ENCODE measurements at regions not wholly inside any gene's neighbourhood (a gene's known extent, or its start where the extent isn't known, plus 50 kb on each side); places are given as distances from the start of the nearest gene placed in this dataset.

- no peak for DNase-seq (ENCODE audit: low spot score in 2 of 2)
- H3K4me1 ChIP-seq, result no peaks in the 10 kb centered on the region
- H3K9me3 ChIP-seq, result no peaks in the 10 kb centered on the region
- no peaks in the 10 kb centered on the region for H3K27me3 ChIP-seq
- TF ChIP-seq CTCF (IDR thresholded peaks at IDR 0.05) (no peak), POLR2A (IDR thresholded peaks at IDR 0.05) (no peak), POLR2AphosphoS5 (IDR thresholded peaks at IDR 0.05) (no peak)
- no peak overlapping the region for H3K4me3 ChIP-seq
- H3K36me3 ChIP-seq, result no peaks in the 10 kb centered on the region
- H3K27ac ChIP-seq, result no peak overlapping the region
- intact Hi-C loops (cut with DNase I; ENCODE audit: low total_unique reads), result no loop called here
Measured at GRCh38 chr5:85784746-85785145, 833.0 kb upstream of the COX7C start.

- no peak for DNase-seq (ENCODE audit: low spot score in 2 of 2)
- no peaks in the 10 kb centered on the region for H3K4me1 ChIP-seq
- intact Hi-C loops (cut with DNase I; ENCODE audit: low total_unique reads), result no loop called here
- no peak overlapping the region for H3K27ac ChIP-seq
- H3K9me3 ChIP-seq, result peaks cover 0 to 3% of the 10 kb centered on the region in 2 donors
- no peak for TF ChIP-seq POLR2AphosphoS5 (IDR thresholded peaks at IDR 0.05)
- no peak for TF ChIP-seq POLR2A (IDR thresholded peaks at IDR 0.05)
- TF ChIP-seq CTCF (IDR thresholded peaks at IDR 0.05), result no peak
- H3K4me3 ChIP-seq, result no peak overlapping the region
- no peaks in the 10 kb centered on the region for H3K27me3 ChIP-seq
- H3K36me3 ChIP-seq, result no peaks in the 10 kb centered on the region
Measured at GRCh38 chr5:85813146-85813545, 804.6 kb upstream of the COX7C start.

GRCh38 chr5:85814596-85814995, 803.1 kb upstream of the COX7C start:
- H3K27ac ChIP-seq, result no peak overlapping the region
- intact Hi-C loops (cut with DNase I; ENCODE audit: low total_unique reads), result no loop called here

GRCh38 chr5:85823462-85824426, 794.0 kb upstream of the COX7C start:
- H3K9me3 ChIP-seq, result no peaks in the 10 kb centered on the region
- DNase-seq (ENCODE audit: low spot score in 2 of 2), result no peak
- intact Hi-C loops (cut with DNase I; ENCODE audit: low total_unique reads), result no loop called here

More at GRCh38 chr5:85814596-85814995, 803.1 kb upstream of the COX7C start:
- no peaks in the 10 kb centered on the region for H3K27me3 ChIP-seq
- DNase-seq (ENCODE audit: low spot score in 2 of 2), result no peak
- H3K36me3 ChIP-seq, result no peaks in the 10 kb centered on the region
- no peaks in the 10 kb centered on the region for H3K4me1 ChIP-seq
- H3K4me3 ChIP-seq, result no peak overlapping the region
- TF ChIP-seq POLR2A (IDR thresholded peaks at IDR 0.05) (no peak), POLR2AphosphoS5 (IDR thresholded peaks at IDR 0.05) (no peak), CTCF (IDR thresholded peaks at IDR 0.05) (no peak)
- peaks cover 0 to 3% of the 10 kb centered on the region in 2 donors for H3K9me3 ChIP-seq

More at GRCh38 chr5:85823462-85824426, 794.0 kb upstream of the COX7C start:
- H3K4me3 ChIP-seq, result no peak overlapping the region
- no peaks in the 10 kb centered on the region for H3K4me1 ChIP-seq
- TF ChIP-seq CTCF (IDR thresholded peaks at IDR 0.05), result no peak
- no peak for TF ChIP-seq POLR2A (IDR thresholded peaks at IDR 0.05)
- no peaks in the 10 kb centered on the region for H3K36me3 ChIP-seq
- no peak overlapping the region for H3K27ac ChIP-seq
- H3K27me3 ChIP-seq, result no peaks in the 10 kb centered on the region
